Neural crest cell (in vitro differentiated cells): ENCODE measurements at regions not wholly inside any gene's neighbourhood (a gene's known extent, or its start where the extent isn't known, plus 50 kb on each side); places are given as distances from the start of the nearest gene placed in this dataset.

ENCODE experiments used
- DNase-seq: peaks from one replicate; pipeline ENCODE4 v3.0.0; 2021; ENCODE audit warnings: low read depth, mixed read lengths, low spot score
- H3K27ac Mint-ChIP-seq: one replicate; pipeline ENCODE4 v1.8.0; 2021; ENCODE audit warnings: mild to moderate bottlenecking, mixed read lengths; ENCODE audit not compliant: unreplicated experiment
- H3K27me3 Mint-ChIP-seq: 2 replicates; pipeline ENCODE4 v1.8.0; 2021; ENCODE audit warnings: low read depth, mild to moderate bottlenecking, mixed read lengths
- H3K36me3 Mint-ChIP-seq: 2 replicates; pipeline ENCODE4 v1.8.0; 2021; ENCODE audit warnings: low read depth, mild to moderate bottlenecking, mixed read lengths
- H3K4me1 Mint-ChIP-seq: 2 replicates; pipeline ENCODE4 v1.8.0; 2021; ENCODE audit warnings: mixed read lengths
- H3K4me3 Mint-ChIP-seq: one replicate; pipeline ENCODE4 v1.8.0; 2021; ENCODE audit warnings: mild to moderate bottlenecking, mixed read lengths
- H3K9me3 Mint-ChIP-seq: 2 replicates; pipeline ENCODE4 v1.8.0; 2021; ENCODE audit warnings: mixed read lengths
- CTCF ChIP-seq: fragments of 200-600 bp; sonication (generic); conservative IDR thresholded peaks from 2 replicates; pipeline ENCODE4 v1.5.0; 2021; ENCODE audit warnings: antibody characterized with exemption, mild to moderate bottlenecking

- TF ChIP-seq CTCF, result no peak
- Mint-ChIP-seq H3K36me3 (no peaks in the 10 kb centered on the region), H3K4me1 (no peaks in the 10 kb centered on the region), H3K27me3 (no peaks in the 10 kb centered on the region), H3K27ac (no peak overlapping the region), H3K4me3 (no peak overlapping the region), H3K9me3 (no peaks in the 10 kb centered on the region)
- no peak for DNase-seq
These were observed 58.2 kb downstream of the PMAIP1 start for GRCh38 chr18:59957957-59958356.

- no peak for DNase-seq
- Mint-ChIP-seq H3K27me3 (no peaks in the 10 kb centered on the region), H3K27ac (no peak overlapping the region), H3K36me3 (no peaks in the 10 kb centered on the region), H3K4me1 (no peaks in the 10 kb centered on the region), H3K9me3 (no peaks in the 10 kb centered on the region), H3K4me3 (no peak overlapping the region)
- TF ChIP-seq CTCF, result no peak
These were observed 55.0 kb downstream of the PMAIP1 start for GRCh38 chr18:59954755-59955156.

DNA sequence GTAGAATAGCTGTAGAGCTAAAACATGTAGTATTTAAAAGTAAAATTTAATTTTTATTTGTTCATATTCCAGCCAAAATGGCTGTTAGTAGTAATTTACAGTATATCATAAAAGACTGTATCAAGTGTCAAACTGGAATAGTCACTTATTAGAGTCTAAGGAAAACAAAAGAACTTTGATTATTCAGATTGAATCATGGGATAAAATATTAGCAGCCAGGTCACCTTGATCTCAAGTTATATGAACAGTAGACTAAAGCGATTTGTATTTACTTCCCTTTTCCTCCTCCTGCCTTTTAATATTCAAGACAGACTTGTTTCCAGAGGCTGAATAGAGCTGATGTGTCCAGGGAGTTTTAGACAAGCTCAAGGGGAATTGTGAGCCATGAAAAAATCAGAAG lies 54.4 kb downstream of the PMAIP1 start:
- DNase-seq, result no peak
- no peak for TF ChIP-seq CTCF
- Mint-ChIP-seq H3K4me3 (no peak overlapping the region), H3K4me1 (no peaks in the 10 kb centered on the region), H3K27ac (no peak overlapping the region), H3K9me3 (no peaks in the 10 kb centered on the region), H3K36me3 (no peaks in the 10 kb centered on the region), H3K27me3 (no peaks in the 10 kb centered on the region)
